H1 (cell line): ENCODE measurements at regions not wholly inside any gene's neighbourhood (a gene's known extent, or its start where the extent isn't known, plus 50 kb on each side); places are given as distances from the start of the nearest gene placed in this dataset.

Experiments used
- CTCF ChIA-PET: fragments of 300-600 bp; sonication (Branson Sonifier 250); formaldehyde crosslinking; loops from one replicate; lab custom pipeline; 2021; ENCODE audit not compliant: partially characterized antibody; lab: Charles Lee
- POLR2A ChIA-PET: fragments of 300-600 bp; sonication (Branson Sonifier 250); formaldehyde crosslinking; loops from one replicate; lab custom pipeline; 2021; ENCODE audit warnings: inconsistent platforms; ENCODE audit not compliant: partially characterized antibody; lab: Charles Lee
- DNase-seq, 2 experiments: peaks; one replicate each; pipeline versions ENCODE4 v3.0.0 to v3.0.0-alpha.2; 2010 to 2022; ENCODE audit warnings: low spot score in 2 of 2, low read depth in 1 of 2, mixed read lengths in 1 of 2
- FAIRE-seq: peaks from 2 replicates; lab custom pipeline; 2011; peaks lifted over from hg19 to GRCh38; lab: Jason Lieb, UNC
- H2AFZ ChIP-seq: 2 replicates; pipeline ENCODE4 v1.8.1; 2012; ENCODE audit warnings: low read length, inconsistent platforms
- H2AK5ac ChIP-seq: 2 replicates; pipeline ENCODE4 v1.6.1; 2013; ENCODE audit warnings: low read depth, low read length
- H2BK120ac ChIP-seq: replicated peaks from 2 replicates; pipeline ENCODE3; 2013; ENCODE audit warnings: low read depth, low read length, inconsistent platforms
- H2BK12ac ChIP-seq: 2 replicates; pipeline ENCODE4 v1.6.1; 2013; ENCODE audit warnings: low read depth, low read length
- H2BK15ac ChIP-seq: 2 replicates; pipeline ENCODE4 v1.6.1; 2013; ENCODE audit warnings: low read length
- H2BK20ac ChIP-seq: 2 replicates; pipeline ENCODE4 v1.6.1; 2013; ENCODE audit warnings: low read length
- H2BK5ac ChIP-seq: 2 replicates; pipeline ENCODE4 v1.6.1; 2013; ENCODE audit warnings: low read depth, low read length
- H3K14ac ChIP-seq: 2 replicates; pipeline ENCODE4 v1.6.1; 2013; ENCODE audit warnings: inconsistent platforms; ENCODE audit not compliant: insufficient read length
- H3K18ac ChIP-seq: 2 replicates; pipeline ENCODE4 v1.6.1; 2013; ENCODE audit warnings: low read length; ENCODE audit errors: extremely low read depth
- H3K23ac ChIP-seq: 2 replicates; pipeline ENCODE4 v1.6.1; 2013; ENCODE audit warnings: inconsistent platforms; ENCODE audit not compliant: insufficient read length
- H3K23me2 ChIP-seq: 2 replicates; pipeline ENCODE4 v1.6.1; 2013; ENCODE audit warnings: low read depth, low read length
- H3K27ac ChIP-seq: 2 replicates; pipeline ENCODE4 v1.6.1; 2011; ENCODE audit warnings: low read depth, low read length, inconsistent platforms
- H3K27me3 ChIP-seq, 4 experiments: replicated peaks in 1 of 4; 1 replicate in 1 of 4; 2 replicates in 3 of 4; pipeline versions ENCODE4 v1.6.1 to v1.8.1; 2011 to 2013; ENCODE audit warnings: low read length in 3 of 4, mild to moderate bottlenecking in 3 of 4, inconsistent platforms in 2 of 4, mixed read lengths in 2 of 4, moderate library complexity in 1 of 4; ENCODE audit not compliant: control insufficient read depth in 3 of 4, insufficient read depth in 3 of 4; ENCODE audit errors: extremely low read depth in 1 of 4
- H3K36me3 ChIP-seq, 4 experiments: 2 replicates each; pipeline versions ENCODE4 v1.6.1 to v1.8.1; 2011 to 2013; ENCODE audit warnings: mild to moderate bottlenecking in 4 of 4, low read length in 3 of 4, moderate library complexity in 2 of 4, control low read depth in 1 of 4, inconsistent platforms in 1 of 4; ENCODE audit not compliant: insufficient read depth in 4 of 4, control insufficient read depth in 2 of 4
- H3K4ac ChIP-seq: replicated peaks from 2 replicates; pipeline ENCODE3; 2013; ENCODE audit warnings: low read length, low read depth, mixed read lengths, inconsistent platforms; ENCODE audit not compliant: insufficient read length
- H3K4me1 ChIP-seq, 4 experiments: replicated peaks in 1 of 4; 1 replicate in 1 of 4; 2 replicates in 3 of 4; pipeline versions ENCODE4 v1.6.1 to v1.8.1; 2011 to 2013; ENCODE audit warnings: low read length in 3 of 4, inconsistent platforms in 2 of 4, mixed read lengths in 1 of 4; ENCODE audit not compliant: insufficient read depth in 4 of 4, control insufficient read depth in 3 of 4
- H3K4me2 ChIP-seq, 2 experiments: 2 replicates each; pipeline versions ENCODE4 v1.6.1 to v1.8.1; 2011 to 2013; ENCODE audit warnings: low read depth in 2 of 2, low read length in 2 of 2, control low read depth in 1 of 2, inconsistent platforms in 1 of 2, mild to moderate bottlenecking in 1 of 2; ENCODE audit not compliant: insufficient read depth in 1 of 2
- H3K4me3 ChIP-seq, 4 experiments: fragments of 200-600, 300-600 bp in 1 of 4; sonication (generic), shearing (Covaris generic), sonication (Bioruptor Twin) in 1 of 4; 2 replicates each; pipeline versions ENCODE4 v1.5.1 to v1.8.1; 2011 to 2016; ENCODE audit warnings: low read length in 4 of 4, low read depth in 3 of 4, control low read depth in 2 of 4, inconsistent platforms in 2 of 4, mild to moderate bottlenecking in 2 of 4, mixed read lengths in 1 of 4, moderate library complexity in 1 of 4; ENCODE audit not compliant: insufficient read depth in 2 of 4; ENCODE audit errors: extremely low read depth in 1 of 4
- H3K56ac ChIP-seq: replicated peaks from 2 replicates; pipeline ENCODE3; 2013; ENCODE audit warnings: low read depth, mild to moderate bottlenecking, mixed read lengths, low read length, inconsistent platforms; ENCODE audit not compliant: insufficient read length
- H3K79me1 ChIP-seq: 2 replicates; pipeline ENCODE4 v1.6.1; 2013; ENCODE audit warnings: low read depth, low read length, control low read depth
- H3K79me2 ChIP-seq, 2 experiments: 2 replicates each; pipeline versions ENCODE4 v1.6.1 to v1.8.1; 2012 to 2013; ENCODE audit warnings: low read length in 2 of 2, mild to moderate bottlenecking in 2 of 2, inconsistent platforms in 1 of 2; ENCODE audit not compliant: insufficient read depth in 2 of 2, control insufficient read depth in 1 of 2
- H3K9ac ChIP-seq, 4 experiments: replicated peaks in 1 of 4; 1 replicate in 1 of 4; 2 replicates in 3 of 4; pipeline versions ENCODE4 v1.6.1 to v1.8.1; 2011 to 2013; ENCODE audit warnings: low read depth in 3 of 4, low read length in 3 of 4, control low read depth in 2 of 4, mild to moderate bottlenecking in 2 of 4, moderate library complexity in 2 of 4, inconsistent platforms in 1 of 4; ENCODE audit errors: extremely low read depth in 1 of 4
- H3K9me3 ChIP-seq, 2 experiments: 2 replicates each; pipeline versions ENCODE4 v1.6.1 to v1.8.1; 2012 to 2013; ENCODE audit warnings: mild to moderate bottlenecking in 2 of 2, moderate library complexity in 2 of 2, control low read depth in 1 of 2, inconsistent platforms in 1 of 2, low read depth in 1 of 2, low read length in 1 of 2, mixed read lengths in 1 of 2; ENCODE audit not compliant: insufficient read depth in 2 of 2
- H4K20me1 ChIP-seq, 2 experiments: replicated peaks in 1 of 2; 2 replicates each; pipeline versions ENCODE3 to v1.8.1; 2011 to 2013; ENCODE audit warnings: inconsistent platforms in 2 of 2, low read length in 2 of 2, mild to moderate bottlenecking in 1 of 2; ENCODE audit not compliant: insufficient read depth in 2 of 2, control insufficient read depth in 1 of 2
- H4K5ac ChIP-seq: 2 replicates; pipeline ENCODE4 v1.6.1; 2013; ENCODE audit warnings: low read length, low read depth, mixed read lengths, inconsistent platforms; ENCODE audit not compliant: insufficient read length
- H4K8ac ChIP-seq: 2 replicates; pipeline ENCODE4 v1.8.0; 2013; ENCODE audit warnings: mild to moderate bottlenecking, moderate library complexity, low read length, inconsistent platforms; ENCODE audit not compliant: insufficient read depth; ENCODE audit errors: extremely low read depth
- H4K91ac ChIP-seq: replicated peaks from 2 replicates; pipeline ENCODE3; 2013; ENCODE audit warnings: low read length, mixed read lengths, inconsistent platforms; ENCODE audit not compliant: insufficient read length
- JUND ChIP-seq: IDR thresholded peaks from 2 replicates; pipeline ENCODE4 v1.6.1; 2011; ENCODE audit warnings: mild to moderate bottlenecking, improper control_type of control experiment, low read length
- POLR2A ChIP-seq, 2 experiments: IDR thresholded peaks; 1 replicate in 1 of 2; 2 replicates in 1 of 2; pipeline ENCODE4 v1.6.1; 2011; ENCODE audit warnings: low read depth in 2 of 2, low read length in 2 of 2, mild to moderate bottlenecking in 2 of 2; ENCODE audit errors: control extremely low read depth in 1 of 2
- WGBS, 2 experiments: shearing (Covaris generic) in 1 of 2; methylation state at CpG; one replicate each; pipeline versions ENCODE4 v1.1.6 to v1.1.7; 2013 to 2015; ENCODE audit warnings: low lambda C conversion rate in 2 of 2, mixed read lengths in 2 of 2, inconsistent platforms in 1 of 2, low coverage in 1 of 2, missing lambda C conversion rate in 1 of 2; ENCODE audit not compliant: insufficient replicate concordance in 2 of 2, insufficient coverage in 1 of 2, insufficient read length in 1 of 2; ENCODE audit errors: extremely low coverage in 1 of 2, missing lambda C conversion rate in 1 of 2; 5-methylcytosine and 5-hydroxymethylcytosine counted together

- DNase-seq (no peak), FAIRE-seq (no peak)
- H3K56ac ChIP-seq: no peak overlapping the region
- peak overlapping the region; percentile 89 for H2BK5ac ChIP-seq
- no peaks in the 10 kb centered on the region for H3K23me2 ChIP-seq
- no peak overlapping the region for H3K23ac ChIP-seq
- H3K4ac ChIP-seq: no peak overlapping the region
- TF ChIP-seq POLR2A (IDR thresholded peaks at IDR 0.05; ENCODE audit: control extremely low read depth in 1 of 2, low read depth in 2 of 2, low read length in 2 of 2) (no peak), JUND (peak; percentile 84)
- peak overlapping the region; percentile 86; the same call in 1 of the 2 replicates for H2AFZ ChIP-seq
- H2BK120ac ChIP-seq: no peak overlapping the region
- no peak overlapping the region for H3K27ac ChIP-seq
- ChIA-PET POLR2A (interaction anchor here (1.6 to 2.5 kb wide), 2 partner anchors 14 to 330 kb away, joined by 4 to 8 read pairs; no protein-coding TSS in a partner anchor), CTCF (interaction anchor here (1.1 to 10.1 kb wide), 6 partner anchors 11 to 339 kb away, joined by 3 to 165 read pairs (median 10); no protein-coding TSS in a partner anchor)
- H2AK5ac ChIP-seq: no peak overlapping the region
- no peak overlapping the region for H3K14ac ChIP-seq
- no peak overlapping the region for H2BK15ac ChIP-seq
- no peak overlapping the region for H3K9ac ChIP-seq
- H2BK20ac ChIP-seq: no peak overlapping the region
- H4K5ac ChIP-seq: no peak overlapping the region
- no peaks in the 10 kb centered on the region for H3K79me1 ChIP-seq
- no peak overlapping the region for H3K4me2 ChIP-seq
- H4K91ac ChIP-seq: no peak overlapping the region
- no peak overlapping the region for H3K4me3 ChIP-seq
- H3K18ac ChIP-seq: no peak overlapping the region
- H3K27me3 ChIP-seq: no peaks in the 10 kb centered on the region; a peak in 2 of 7 replicates
- peaks cover 0 to 5% of the 10 kb centered on the region in 2 experiments; a peak in 2 of 4 replicates for H3K9me3 ChIP-seq
- H3K4me1 ChIP-seq: peaks cover 0 to 20% (median 7%) of the 10 kb centered on the region in 4 experiments; a peak in 5 of 7 replicates
- no peaks in the 10 kb centered on the region for H3K36me3 ChIP-seq
- peak overlapping the region; percentile 88 for H2BK12ac ChIP-seq
- no peaks in the 10 kb centered on the region for H3K79me2 ChIP-seq
- 78% methylated on average over 8 of the region's 8 CpGs; no CpG with 5 or more reads in 1 of the 2 experiments for WGBS, 2 experiments
- H4K20me1 ChIP-seq: peaks cover 0 to 3% of the 10 kb centered on the region in 2 experiments
- H4K8ac ChIP-seq: no peak overlapping the region
These were observed 220.3 kb downstream of the NFATC2 start for GRCh38 chr20:51322164-51322707.
